ENCODE measurements at regions not wholly inside any gene's neighbourhood (a gene's known extent, or its start where the extent isn't known, plus 50 kb on each side); places are given as distances from the start of the nearest gene placed in this dataset.

GRCh38 chr1:191151321-191151807 is 673.7 kb upstream of the BRINP3 start:
- Mint-ChIP-seq H3K4me1 (no peaks in the 10 kb centered on the region), H3K4me3 (no peak overlapping the region), H3K27me3 (no peaks in the 10 kb centered on the region), H3K9me3 (peaks cover 2 to 22% (median 8%) of the 10 kb centered on the region in 5 donors), H3K36me3 (no peaks in the 10 kb centered on the region), H3K27ac (no peak overlapping the region)
- ChIA-PET POLR2A (no interaction called here), CTCF (no interaction called here)
- DNase-seq, result no peak
- no peaks in the 10 kb centered on the region for H3K36me3 ChIP-seq (ENCODE audit: insufficient read depth, low read length)
- H3K27ac ChIP-seq (ENCODE audit: low read depth, low read length), result no peak overlapping the region
- H3K4me1 ChIP-seq (ENCODE audit: insufficient read depth, low read length), result no peaks in the 10 kb centered on the region
- no peak overlapping the region for H3K4me3 ChIP-seq (ENCODE audit: low read length)
- no peaks in the 10 kb centered on the region for H3K9me3 ChIP-seq (ENCODE audit: low read length)
- no peaks in the 10 kb centered on the region for H3K27me3 ChIP-seq (ENCODE audit: insufficient read depth, low read length, poor library complexity, severe bottlenecking)

- Histone ChIP-seq H3K9me3 (ENCODE audit: low read length) (no peaks in the 10 kb centered on the region), H3K4me1 (ENCODE audit: insufficient read depth, low read length) (no peaks in the 10 kb centered on the region), H3K4me3 (ENCODE audit: low read length) (no peak overlapping the region), H3K36me3 (ENCODE audit: insufficient read depth, low read length) (no peaks in the 10 kb centered on the region), H3K27ac (ENCODE audit: low read depth, low read length) (no peak overlapping the region), H3K27me3 (ENCODE audit: insufficient read depth, low read length, poor library complexity, severe bottlenecking) (no peaks in the 10 kb centered on the region)
- H3K27me3 Mint-ChIP-seq, result no peaks in the 10 kb centered on the region
- ChIA-PET POLR2A (no interaction called here), CTCF (no interaction called here)
- H3K36me3 Mint-ChIP-seq, result no peaks in the 10 kb centered on the region
- peaks cover 2 to 32% (median 8%) of the 10 kb centered on the region in 5 donors for H3K9me3 Mint-ChIP-seq
- no peak for DNase-seq
- H3K27ac Mint-ChIP-seq, result no peak overlapping the region
- no peak overlapping the region for H3K4me3 Mint-ChIP-seq
- H3K4me1 Mint-ChIP-seq, result no peaks in the 10 kb centered on the region
Measured at GRCh38 chr1:191152776-191153175, 675.1 kb upstream of the BRINP3 start.

GRCh38 chr1:191155178-191155577 is 677.5 kb upstream of the BRINP3 start:
- CTCF ChIA-PET, result no interaction called here

GRCh38 chr1:191160837-191161236 is 683.2 kb upstream of the BRINP3 start:
- no peaks in the 10 kb centered on the region for H3K4me1 Mint-ChIP-seq
- no peaks in the 10 kb centered on the region for H3K36me3 Mint-ChIP-seq
- H3K27ac Mint-ChIP-seq, result no peak overlapping the region
- Histone ChIP-seq H3K4me3 (ENCODE audit: low read length) (no peak overlapping the region), H3K27me3 (ENCODE audit: insufficient read depth, low read length, poor library complexity, severe bottlenecking) (no peaks in the 10 kb centered on the region), H3K9me3 (ENCODE audit: low read length) (no peaks in the 10 kb centered on the region), H3K27ac (ENCODE audit: low read depth, low read length) (no peak overlapping the region), H3K36me3 (ENCODE audit: insufficient read depth, low read length) (no peaks in the 10 kb centered on the region), H3K4me1 (ENCODE audit: insufficient read depth, low read length) (no peaks in the 10 kb centered on the region)
- no peak overlapping the region for H3K4me3 Mint-ChIP-seq
- no peaks in the 10 kb centered on the region for H3K27me3 Mint-ChIP-seq
- POLR2A ChIA-PET, result no interaction called here
- CTCF ChIA-PET, result no interaction called here
- H3K9me3 Mint-ChIP-seq, result peaks cover 3 to 34% (median 12%) of the 10 kb centered on the region in 5 donors
- DNase-seq, result no peak

More at GRCh38 chr1:191155178-191155577, 677.5 kb upstream of the BRINP3 start:
- Histone ChIP-seq H3K36me3 (ENCODE audit: insufficient read depth, low read length) (no peaks in the 10 kb centered on the region), H3K27me3 (ENCODE audit: insufficient read depth, low read length, poor library complexity, severe bottlenecking) (no peaks in the 10 kb centered on the region), H3K9me3 (ENCODE audit: low read length) (no peaks in the 10 kb centered on the region), H3K27ac (ENCODE audit: low read depth, low read length) (no peak overlapping the region), H3K4me1 (ENCODE audit: insufficient read depth, low read length) (no peaks in the 10 kb centered on the region), H3K4me3 (ENCODE audit: low read length) (no peak overlapping the region)
- H3K27me3 Mint-ChIP-seq, result no peaks in the 10 kb centered on the region
- no peak for DNase-seq
- no peaks in the 10 kb centered on the region for H3K4me1 Mint-ChIP-seq
- POLR2A ChIA-PET, result no interaction called here
- H3K36me3 Mint-ChIP-seq, result no peaks in the 10 kb centered on the region
- H3K9me3 Mint-ChIP-seq, result peaks cover 5 to 33% (median 14%) of the 10 kb centered on the region in 5 donors
- H3K27ac Mint-ChIP-seq, result no peak overlapping the region
- no peak overlapping the region for H3K4me3 Mint-ChIP-seq

GRCh38 chr1:191162762-191163161 is 685.1 kb upstream of the BRINP3 start:
- Mint-ChIP-seq H3K9me3 (peaks cover 0 to 22% (median 10%) of the 10 kb centered on the region in 5 donors), H3K36me3 (no peaks in the 10 kb centered on the region), H3K27ac (no peak overlapping the region), H3K4me3 (no peak overlapping the region), H3K27me3 (no peaks in the 10 kb centered on the region), H3K4me1 (no peaks in the 10 kb centered on the region)
- Histone ChIP-seq H3K27me3 (ENCODE audit: insufficient read depth, low read length, poor library complexity, severe bottlenecking) (no peaks in the 10 kb centered on the region), H3K36me3 (ENCODE audit: insufficient read depth, low read length) (no peaks in the 10 kb centered on the region), H3K4me3 (ENCODE audit: low read length) (no peak overlapping the region), H3K4me1 (ENCODE audit: insufficient read depth, low read length) (no peaks in the 10 kb centered on the region), H3K9me3 (ENCODE audit: low read length) (no peaks in the 10 kb centered on the region), H3K27ac (ENCODE audit: low read depth, low read length) (no peak overlapping the region)
- CTCF ChIA-PET, result no interaction called here
- POLR2A ChIA-PET, result no interaction called here
- no peak for DNase-seq

GRCh38 chr1:191163621-191164020 is 686.0 kb upstream of the BRINP3 start:
- Histone ChIP-seq H3K9me3 (ENCODE audit: low read length) (no peaks in the 10 kb centered on the region), H3K36me3 (ENCODE audit: insufficient read depth, low read length) (no peaks in the 10 kb centered on the region), H3K27me3 (ENCODE audit: insufficient read depth, low read length, poor library complexity, severe bottlenecking) (no peaks in the 10 kb centered on the region), H3K27ac (ENCODE audit: low read depth, low read length) (no peak overlapping the region), H3K4me3 (ENCODE audit: low read length) (no peak overlapping the region), H3K4me1 (ENCODE audit: insufficient read depth, low read length) (no peaks in the 10 kb centered on the region)
- H3K36me3 Mint-ChIP-seq, result no peaks in the 10 kb centered on the region
- no peaks in the 10 kb centered on the region for H3K4me1 Mint-ChIP-seq
- ChIA-PET CTCF (no interaction called here), POLR2A (no interaction called here)
- no peak overlapping the region for H3K4me3 Mint-ChIP-seq
- no peak overlapping the region for H3K27ac Mint-ChIP-seq
- H3K9me3 Mint-ChIP-seq, result peaks cover 0 to 17% (median 4%) of the 10 kb centered on the region in 5 donors
- H3K27me3 Mint-ChIP-seq, result no peaks in the 10 kb centered on the region
- no peak for DNase-seq

- Histone ChIP-seq H3K9me3 (ENCODE audit: low read length) (no peaks in the 10 kb centered on the region), H3K36me3 (ENCODE audit: insufficient read depth, low read length) (no peaks in the 10 kb centered on the region), H3K27ac (ENCODE audit: low read depth, low read length) (no peak overlapping the region), H3K27me3 (ENCODE audit: insufficient read depth, low read length, poor library complexity, severe bottlenecking) (no peaks in the 10 kb centered on the region), H3K4me1 (ENCODE audit: insufficient read depth, low read length) (no peaks in the 10 kb centered on the region), H3K4me3 (ENCODE audit: low read length) (no peak overlapping the region)
- Mint-ChIP-seq H3K36me3 (no peaks in the 10 kb centered on the region), H3K4me1 (no peaks in the 10 kb centered on the region), H3K27me3 (no peaks in the 10 kb centered on the region), H3K27ac (no peak overlapping the region), H3K9me3 (peaks cover 2 to 19% (median 5%) of the 10 kb centered on the region in 5 donors), H3K4me3 (no peak overlapping the region)
- CTCF ChIA-PET, result no interaction called here
- DNase-seq, result no peak
- POLR2A ChIA-PET, result no interaction called here
Measured at GRCh38 chr1:191174298-191174697, 696.6 kb upstream of the BRINP3 start.

GRCh38 chr1:191176131-191176530 is 698.5 kb upstream of the BRINP3 start:
- H3K36me3 ChIP-seq (ENCODE audit: insufficient read depth, low read length), result no peaks in the 10 kb centered on the region
- Mint-ChIP-seq H3K4me1 (no peaks in the 10 kb centered on the region), H3K27me3 (no peaks in the 10 kb centered on the region), H3K36me3 (no peaks in the 10 kb centered on the region), H3K27ac (no peak overlapping the region), H3K9me3 (peaks cover 3 to 26% (median 6%) of the 10 kb centered on the region in 5 donors), H3K4me3 (no peak overlapping the region)
- no peak overlapping the region for H3K4me3 ChIP-seq (ENCODE audit: low read length)
- POLR2A ChIA-PET, result no interaction called here
- CTCF ChIA-PET, result no interaction called here
- H3K9me3 ChIP-seq (ENCODE audit: low read length), result no peaks in the 10 kb centered on the region
- no peak for DNase-seq
- H3K27ac ChIP-seq (ENCODE audit: low read depth, low read length), result no peak overlapping the region
- no peaks in the 10 kb centered on the region for H3K4me1 ChIP-seq (ENCODE audit: insufficient read depth, low read length)
- no peaks in the 10 kb centered on the region for H3K27me3 ChIP-seq (ENCODE audit: insufficient read depth, low read length, poor library complexity, severe bottlenecking)
